DND-41 (cell line): ENCODE measurements at regions not wholly inside any gene's neighbourhood (a gene's known extent, or its start where the extent isn't known, plus 50 kb on each side); places are given as distances from the start of the nearest gene placed in this dataset.

Experiments
- ATAC-seq: fragments of 200-7000 bp; cut with Tn5 transposase; 3 replicates; pipeline ENCODE4 v1.9.1; 2021; ENCODE audit warnings: low read depth; ENCODE audit not compliant: insufficient read depth
- DNase-seq: peaks from one replicate; pipeline ENCODE4 v3.0.0-alpha.2; 2020
- H2AFZ ChIP-seq: 2 replicates; pipeline ENCODE4 v1.6.0; 2012; ENCODE audit warnings: low read depth, low read length
- H3K27ac ChIP-seq: 2 replicates; pipeline ENCODE4 v1.5.1; 2012; ENCODE audit warnings: low read length, inconsistent platforms
- H3K27me3 ChIP-seq: fragments of 200-600 bp; sonication (generic); 2 replicates; pipeline ENCODE4 v1.6.0; 2012; ENCODE audit warnings: low read length, mild to moderate bottlenecking, inconsistent platforms; ENCODE audit not compliant: insufficient read depth, poor library complexity
- H3K36me3 ChIP-seq: 2 replicates; pipeline ENCODE4 v1.5.1; 2012; ENCODE audit warnings: low read length, inconsistent platforms; ENCODE audit not compliant: insufficient read depth
- H3K4me1 ChIP-seq: 2 replicates; pipeline ENCODE4 v1.5.1; 2012; ENCODE audit warnings: mild to moderate bottlenecking, low read length; ENCODE audit not compliant: insufficient read depth
- H3K4me2 ChIP-seq: 2 replicates; pipeline ENCODE4 v1.6.0; 2012; ENCODE audit warnings: mild to moderate bottlenecking, moderate library complexity, low read length, inconsistent platforms; ENCODE audit not compliant: insufficient read depth
- H3K4me3 ChIP-seq, 2 experiments: fragments of 200-600 bp in 1 of 2; shearing (Covaris generic) in 1 of 2; 2 replicates each; pipeline ENCODE4 v1.5.1; 2012 to 2016; ENCODE audit warnings: inconsistent platforms in 2 of 2, low read length in 2 of 2, mild to moderate bottlenecking in 2 of 2, low read depth in 1 of 2, moderate library complexity in 1 of 2
- H3K79me2 ChIP-seq: 2 replicates; pipeline ENCODE4 v1.6.0; 2012; ENCODE audit warnings: low read length, inconsistent platforms; ENCODE audit not compliant: insufficient read depth
- H3K9ac ChIP-seq: 2 replicates; pipeline ENCODE4 v1.6.0; 2012; ENCODE audit warnings: low read depth, mild to moderate bottlenecking, inconsistent platforms, low read length, moderate library complexity
- H3K9me3 ChIP-seq: 2 replicates; pipeline ENCODE4 v1.5.1; 2012; ENCODE audit warnings: low read length, moderate library complexity, mild to moderate bottlenecking, inconsistent platforms; ENCODE audit not compliant: insufficient read depth, severe bottlenecking
- H4K20me1 ChIP-seq: 2 replicates; pipeline ENCODE4 v1.6.0; 2012; ENCODE audit warnings: low read length; ENCODE audit not compliant: insufficient read depth
- CTCF ChIP-seq: IDR thresholded peaks from 2 replicates; pipeline ENCODE4 v1.5.1; 2012; ENCODE audit warnings: borderline replicate concordance, low read length, moderate library complexity, mild to moderate bottlenecking; ENCODE audit not compliant: poor library complexity, severe bottlenecking; ENCODE audit errors: extremely low read depth
- EZH2 ChIP-seq: IDR thresholded peaks from 3 replicates; pipeline ENCODE4 v1.6.1; 2012; ENCODE audit warnings: borderline replicate concordance, low read depth, mild to moderate bottlenecking, moderate library complexity, low read length, inconsistent platforms; ENCODE audit not compliant: severe bottlenecking

- Histone ChIP-seq H3K9me3 (no peaks in the 10 kb centered on the region), H3K27me3 (no peaks in the 10 kb centered on the region), H3K79me2 (no peaks in the 10 kb centered on the region), H3K27ac (no peak overlapping the region), H3K9ac (no peak overlapping the region), H3K36me3 (no peaks in the 10 kb centered on the region), H2AFZ (no peak overlapping the region), H3K4me3 (no peak overlapping the region), H3K4me1 (no peaks in the 10 kb centered on the region), H4K20me1 (no peaks in the 10 kb centered on the region), H3K4me2 (no peak overlapping the region)
- ATAC-seq (no peak), DNase-seq (no peak)
- no peak for TF ChIP-seq EZH2
- TF ChIP-seq CTCF, result no peak
These were observed 696.9 kb upstream of the FBXO33 start for GRCh38 chr14:40129159-40129558.

- no peaks in the 10 kb centered on the region for H3K9me3 ChIP-seq
- no peaks in the 10 kb centered on the region for H3K36me3 ChIP-seq
- H3K4me2 ChIP-seq, result no peak overlapping the region
- H3K4me1 ChIP-seq, result no peaks in the 10 kb centered on the region
- no peaks in the 10 kb centered on the region for H4K20me1 ChIP-seq
- DNase-seq (no peak), ATAC-seq (no peak)
- no peaks in the 10 kb centered on the region for H3K79me2 ChIP-seq
- no peak overlapping the region for H2AFZ ChIP-seq
- no peak overlapping the region for H3K9ac ChIP-seq
- TF ChIP-seq EZH2 (no peak), CTCF (no peak)
- H3K27me3 ChIP-seq, result no peaks in the 10 kb centered on the region
- no peak overlapping the region for H3K4me3 ChIP-seq
- H3K27ac ChIP-seq, result no peak overlapping the region
These were observed 691.6 kb upstream of the FBXO33 start for GRCh38 chr14:40123816-40124215.

GRCh38 chr14:40122968-40123648 lies 690.9 kb upstream of the FBXO33 start:
- Histone ChIP-seq H3K27ac (no peak overlapping the region), H3K36me3 (no peaks in the 10 kb centered on the region), H3K79me2 (no peaks in the 10 kb centered on the region), H2AFZ (no peak overlapping the region), H3K4me1 (no peaks in the 10 kb centered on the region), H3K27me3 (no peaks in the 10 kb centered on the region), H3K4me2 (no peak overlapping the region), H4K20me1 (no peaks in the 10 kb centered on the region), H3K4me3 (no peak overlapping the region), H3K9me3 (no peaks in the 10 kb centered on the region), H3K9ac (no peak overlapping the region)
- DNase-seq, result no peak
- ATAC-seq, result no peak
- TF ChIP-seq EZH2, result no peak
- TF ChIP-seq CTCF, result no peak

GRCh38 chr14:40119765-40120164 lies 687.5 kb upstream of the FBXO33 start:
- H3K27me3 ChIP-seq, result no peaks in the 10 kb centered on the region

More at GRCh38 chr14:40119765-40120164, 687.5 kb upstream of the FBXO33 start:
- no peak overlapping the region for H3K4me3 ChIP-seq
- no peak overlapping the region for H3K4me2 ChIP-seq
- no peak overlapping the region for H3K27ac ChIP-seq
- H3K36me3 ChIP-seq, result no peaks in the 10 kb centered on the region
- DNase-seq (no peak), ATAC-seq (no peak)
- no peak overlapping the region for H3K9ac ChIP-seq
- no peaks in the 10 kb centered on the region for H3K79me2 ChIP-seq
- no peaks in the 10 kb centered on the region for H4K20me1 ChIP-seq
- no peaks in the 10 kb centered on the region for H3K4me1 ChIP-seq
- H3K9me3 ChIP-seq, result no peaks in the 10 kb centered on the region
- TF ChIP-seq EZH2, result no peak
- TF ChIP-seq CTCF, result no peak
- H2AFZ ChIP-seq, result no peak overlapping the region
